PC-9 (cell line): ENCODE measurements at regions not wholly inside any gene's neighbourhood (a gene's known extent, or its start where the extent isn't known, plus 50 kb on each side); places are given as distances from the start of the nearest gene placed in this dataset.

Source experiments
- BruUV-seq: library from RNA; stranded (reverse); fragments of 400-500 nt; replicated peaks from 2 replicates; lab custom pipeline; 2021; lab: Mats Ljungman, UMichigan
- CTCF ChIA-PET: fragments of 300-600 bp; sonication (Branson Sonifier 250); formaldehyde crosslinking; loops from one replicate; lab custom pipeline; 2022; ENCODE audit warnings: antibody characterized with exemption; lab: Charles Lee
- POLR2A ChIA-PET: fragments of 300-600 bp; sonication (Branson Sonifier 250); formaldehyde crosslinking; loops from one replicate; lab custom pipeline; 2022; ENCODE audit warnings: antibody characterized with exemption; ENCODE audit not compliant: unreplicated experiment; lab: Charles Lee
- DNase-seq, 2 experiments: peaks; one replicate each; pipeline versions ENCODE4 v3.0.0 to v3.0.0-alpha.2; 2015 to 2022; ENCODE audit warnings: mixed read lengths in 1 of 2
- H2AFZ ChIP-seq: fragments of 200-600 bp; sonication (generic); 2 replicates; pipeline ENCODE4 v1.8.1; 2017; ENCODE audit warnings: antibody characterized with exemption
- H3F3A ChIP-seq: fragments of 200-600 bp; sonication (generic); 2 replicates; pipeline ENCODE4 v1.8.1; 2017; ENCODE audit warnings: antibody characterized with exemption, mild to moderate bottlenecking, low read depth; ENCODE audit not compliant: insufficient read depth
- H3K27ac ChIP-seq: fragments of 200-600 bp; sonication (generic); 2 replicates; pipeline ENCODE4 v1.6.1; 2016; ENCODE audit warnings: mixed run types
- H3K27me3 ChIP-seq: fragments of 200-600 bp; sonication (generic); 2 replicates; pipeline ENCODE4 v1.6.1; 2016; ENCODE audit warnings: low read depth, mixed run types; ENCODE audit not compliant: insufficient read depth
- H3K36me3 ChIP-seq: fragments of 200-600 bp; sonication (generic); 2 replicates; pipeline ENCODE4 v1.6.1; 2016; ENCODE audit warnings: low read depth, mixed run types
- H3K4me1 ChIP-seq: fragments of 200-600 bp; sonication (generic); replicated peaks from 2 replicates; pipeline ENCODE4 v1.6.1; 2016; ENCODE audit warnings: mixed run types; ENCODE audit not compliant: insufficient read depth
- H3K4me2 ChIP-seq: fragments of 200-600 bp; sonication (generic); 2 replicates; pipeline ENCODE4 v1.6.1; 2017; ENCODE audit warnings: mixed run types
- H3K4me3 ChIP-seq: fragments of 200-600 bp; sonication (generic); 2 replicates; pipeline ENCODE4 v1.6.1; 2016; ENCODE audit warnings: mixed run types
- H3K79me2 ChIP-seq: fragments of 200-600 bp; sonication (generic); 2 replicates; pipeline ENCODE4 v1.6.1; 2017; ENCODE audit warnings: low read depth, mixed run types
- H3K9me2 ChIP-seq: fragments of 200-600 bp; sonication (generic); 2 replicates; pipeline ENCODE4 v1.8.1; 2017; ENCODE audit warnings: mild to moderate bottlenecking; ENCODE audit not compliant: insufficient read depth
- H3K9me3 ChIP-seq: fragments of 200-600 bp; sonication (generic); 2 replicates; pipeline ENCODE4 v1.8.1; 2016; ENCODE audit warnings: low read depth; ENCODE audit not compliant: insufficient read depth
- H4K20me1 ChIP-seq: fragments of 200-600 bp; sonication (generic); 2 replicates; pipeline ENCODE4 v1.8.1; 2017; ENCODE audit not compliant: insufficient read depth
- EZH2 ChIP-seq: fragments of 200-600 bp; sonication (generic); IDR thresholded peaks from 2 replicates; pipeline ENCODE4 v1.8.0; 2017; ENCODE audit warnings: antibody characterized with exemption, low read depth
- intact Hi-C: fragments of 100-400 bp; cut with micrococcal nuclease; formaldehyde crosslinking; loops from one replicate; pipeline ENCODE4 v1.10.0; 2022; ENCODE audit not compliant: unreplicated experiment
- TF ChIP-seq, protein P1 (sequence below): fragments of 200-600 bp; sonication (generic); conservative IDR thresholded peaks from 2 replicates; pipeline ENCODE4 v1.6.1; 2017; ENCODE audit warnings: mixed run types, antibody characterized with exemption, mild to moderate bottlenecking, moderate library complexity

DNA sequence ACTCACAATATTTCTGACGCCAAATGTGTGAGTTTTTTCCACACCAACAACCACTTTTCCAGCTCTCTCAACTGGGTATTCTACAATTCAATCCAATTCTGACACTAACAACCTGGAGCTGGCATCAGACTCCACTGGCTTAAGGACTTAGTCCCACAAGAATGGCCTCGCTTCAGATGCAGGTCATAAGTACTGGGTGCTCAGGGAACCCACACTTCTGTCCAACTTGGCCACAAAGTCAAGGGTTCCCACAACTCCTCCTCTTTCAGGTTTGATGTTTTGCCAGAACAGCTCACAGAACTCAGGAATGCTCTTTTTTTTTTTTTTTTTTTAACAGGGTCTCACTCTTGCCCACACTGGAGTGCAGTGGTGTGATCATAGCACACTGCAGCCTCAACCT is 56.1 kb upstream of the TMC5 start:
- Histone ChIP-seq H3K36me3 (no peaks in the 10 kb centered on the region), H3K9me2 (no peaks in the 10 kb centered on the region), H3K27me3 (no peaks in the 10 kb centered on the region), H3F3A (no peaks in the 10 kb centered on the region), H4K20me1 (no peaks in the 10 kb centered on the region), H3K9me3 (no peaks in the 10 kb centered on the region), H3K79me2 (no peaks in the 10 kb centered on the region), H3K4me3 (no peak overlapping the region), H3K4me1 (no peaks in the 10 kb centered on the region), H2AFZ (no peak overlapping the region), H3K27ac (no peak overlapping the region), H3K4me2 (no peak overlapping the region)
- CTCF ChIA-PET, result interaction anchor here (1.2 kb wide), 1 partner anchor 141 kb away, joined by 3 read pairs; no protein-coding TSS in a partner anchor
- no TSS peak for BruUV-seq
- DNase-seq, result no peak
- POLR2A ChIA-PET, result no interaction called here
- intact Hi-C loops, result no loop called here
- TF ChIP-seq, protein P1, sequence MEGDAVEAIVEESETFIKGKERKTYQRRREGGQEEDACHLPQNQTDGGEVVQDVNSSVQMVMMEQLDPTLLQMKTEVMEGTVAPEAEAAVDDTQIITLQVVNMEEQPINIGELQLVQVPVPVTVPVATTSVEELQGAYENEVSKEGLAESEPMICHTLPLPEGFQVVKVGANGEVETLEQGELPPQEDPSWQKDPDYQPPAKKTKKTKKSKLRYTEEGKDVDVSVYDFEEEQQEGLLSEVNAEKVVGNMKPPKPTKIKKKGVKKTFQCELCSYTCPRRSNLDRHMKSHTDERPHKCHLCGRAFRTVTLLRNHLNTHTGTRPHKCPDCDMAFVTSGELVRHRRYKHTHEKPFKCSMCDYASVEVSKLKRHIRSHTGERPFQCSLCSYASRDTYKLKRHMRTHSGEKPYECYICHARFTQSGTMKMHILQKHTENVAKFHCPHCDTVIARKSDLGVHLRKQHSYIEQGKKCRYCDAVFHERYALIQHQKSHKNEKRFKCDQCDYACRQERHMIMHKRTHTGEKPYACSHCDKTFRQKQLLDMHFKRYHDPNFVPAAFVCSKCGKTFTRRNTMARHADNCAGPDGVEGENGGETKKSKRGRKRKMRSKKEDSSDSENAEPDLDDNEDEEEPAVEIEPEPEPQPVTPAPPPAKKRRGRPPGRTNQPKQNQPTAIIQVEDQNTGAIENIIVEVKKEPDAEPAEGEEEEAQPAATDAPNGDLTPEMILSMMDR, result no peak
- TF ChIP-seq EZH2, result no peak

DNA sequence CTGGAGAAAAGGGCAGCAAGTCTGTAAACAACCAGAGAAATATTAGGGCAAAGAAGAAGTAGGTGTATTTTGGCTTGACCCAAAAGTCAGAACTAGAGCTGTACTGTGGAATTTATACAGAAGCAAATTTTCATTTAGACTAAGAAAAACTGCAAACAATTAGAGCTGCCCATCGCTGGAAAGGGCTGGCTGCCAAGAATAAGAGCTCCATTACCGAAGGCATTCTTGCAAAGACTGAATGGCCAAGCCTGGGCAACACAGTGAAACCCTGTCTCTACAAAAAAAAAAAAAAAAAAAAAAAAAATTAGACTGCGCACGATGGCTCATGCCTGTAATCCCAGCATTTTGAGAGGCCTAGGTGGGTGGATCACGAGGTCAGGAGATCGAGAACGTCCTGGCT is 53.9 kb upstream of the TMC5 start:
- H2AFZ ChIP-seq, result no peak overlapping the region
- DNase-seq, result no peak
- H3K79me2 ChIP-seq, result no peaks in the 10 kb centered on the region
- H4K20me1 ChIP-seq, result no peaks in the 10 kb centered on the region
- no peaks in the 10 kb centered on the region for H3F3A ChIP-seq
- no TSS peak for BruUV-seq
- H3K4me3 ChIP-seq, result no peak overlapping the region
- no peak overlapping the region for H3K4me2 ChIP-seq
- H3K9me2 ChIP-seq, result no peaks in the 10 kb centered on the region
- ChIA-PET POLR2A (no interaction called here), CTCF (interaction anchor here (0.6 kb wide), 1 partner anchor 9 kb away, joined by 4 read pairs; no protein-coding TSS in a partner anchor)
- intact Hi-C loops, result no loop called here
- H3K36me3 ChIP-seq, result no peaks in the 10 kb centered on the region
- H3K4me1 ChIP-seq, result no peaks in the 10 kb centered on the region
- H3K27me3 ChIP-seq, result no peaks in the 10 kb centered on the region
- TF ChIP-seq, protein P1, result no peak
- TF ChIP-seq EZH2, result no peak
- H3K9me3 ChIP-seq, result no peaks in the 10 kb centered on the region
- H3K27ac ChIP-seq, result no peak overlapping the region

DNA sequence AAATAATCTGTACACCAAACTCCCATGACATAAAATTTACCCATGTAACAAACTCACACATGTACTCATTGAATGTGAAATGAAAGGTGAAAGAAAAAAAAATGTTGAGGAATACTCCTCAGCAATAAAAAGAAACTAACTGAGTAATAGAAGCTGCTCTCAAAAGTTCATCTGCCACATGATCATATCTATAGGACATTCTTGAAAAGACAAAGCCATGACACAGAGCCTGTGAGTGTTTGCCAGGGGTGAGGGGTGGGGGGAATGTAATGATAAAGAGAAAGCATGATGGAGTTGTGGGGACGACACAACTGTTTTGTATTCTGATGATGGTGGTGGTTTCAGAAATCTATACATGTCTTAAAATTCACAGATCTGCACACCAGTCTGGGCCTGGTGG is 52.2 kb upstream of the TMC5 start:
- H3K27ac ChIP-seq, result no peak overlapping the region
- H3K4me1 ChIP-seq, result no peaks in the 10 kb centered on the region
- POLR2A ChIA-PET, result no interaction called here
- H3K79me2 ChIP-seq, result no peaks in the 10 kb centered on the region
- no peaks in the 10 kb centered on the region for H3K27me3 ChIP-seq
- no peak overlapping the region for H3K4me2 ChIP-seq
- H3K9me2 ChIP-seq, result no peaks in the 10 kb centered on the region
- H3K4me3 ChIP-seq, result no peak overlapping the region
- CTCF ChIA-PET, result interaction anchor here (0.5 kb wide), 1 partner anchor 246 kb away, joined by 5 read pairs; no protein-coding TSS in a partner anchor
- no peak for DNase-seq
- no peaks in the 10 kb centered on the region for H4K20me1 ChIP-seq
- no peak overlapping the region for H2AFZ ChIP-seq
- no peaks in the 10 kb centered on the region for H3F3A ChIP-seq
- no TSS peak for BruUV-seq
- no peaks in the 10 kb centered on the region for H3K36me3 ChIP-seq
- intact Hi-C loops, result no loop called here
- no peaks in the 10 kb centered on the region for H3K9me3 ChIP-seq
- no peak for TF ChIP-seq EZH2
- TF ChIP-seq, protein P1, result no peak
